ENCODE measurements at regions not wholly inside any gene's neighbourhood (a gene's known extent, or its start where the extent isn't known, plus 50 kb on each side); places are given as distances from the start of the nearest gene placed in this dataset.

DNA sequence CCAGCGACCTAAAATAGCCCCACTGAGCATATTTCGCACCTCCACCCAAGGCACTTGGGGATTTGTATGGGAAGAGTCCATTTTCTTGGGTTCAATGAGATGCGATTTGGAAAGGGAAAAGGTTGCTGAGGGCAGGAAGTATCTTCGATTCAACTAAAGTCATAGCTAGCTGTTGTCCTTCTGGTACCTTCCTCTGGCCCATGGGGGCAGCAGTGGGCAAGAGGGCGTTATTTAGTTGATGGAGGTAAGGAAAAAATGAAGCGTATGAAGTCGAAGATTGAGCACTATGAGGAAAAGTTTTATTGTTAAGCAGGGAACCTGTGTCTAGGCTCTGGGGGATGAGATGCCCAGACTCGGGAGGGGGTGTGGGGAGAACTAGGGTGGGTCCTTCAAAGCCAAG is 135.4 kb downstream of the EVX1 start:
- peaks cover 30% of the 10 kb centered on the region for H3K4me1 Mint-ChIP-seq
- peaks cover 12% of the 10 kb centered on the region for H3K27me3 Mint-ChIP-seq (ENCODE audit: low read depth, poor library complexity)
- no peaks in the 10 kb centered on the region for H3K36me3 Mint-ChIP-seq (ENCODE audit: low read depth)
- no peak overlapping the region for H3K27ac Mint-ChIP-seq
- H3K4me3 Mint-ChIP-seq = no peak overlapping the region
- no peak for DNase-seq
- H3K9me3 Mint-ChIP-seq = no peaks in the 10 kb centered on the region
- TF ChIP-seq, protein P1, sequence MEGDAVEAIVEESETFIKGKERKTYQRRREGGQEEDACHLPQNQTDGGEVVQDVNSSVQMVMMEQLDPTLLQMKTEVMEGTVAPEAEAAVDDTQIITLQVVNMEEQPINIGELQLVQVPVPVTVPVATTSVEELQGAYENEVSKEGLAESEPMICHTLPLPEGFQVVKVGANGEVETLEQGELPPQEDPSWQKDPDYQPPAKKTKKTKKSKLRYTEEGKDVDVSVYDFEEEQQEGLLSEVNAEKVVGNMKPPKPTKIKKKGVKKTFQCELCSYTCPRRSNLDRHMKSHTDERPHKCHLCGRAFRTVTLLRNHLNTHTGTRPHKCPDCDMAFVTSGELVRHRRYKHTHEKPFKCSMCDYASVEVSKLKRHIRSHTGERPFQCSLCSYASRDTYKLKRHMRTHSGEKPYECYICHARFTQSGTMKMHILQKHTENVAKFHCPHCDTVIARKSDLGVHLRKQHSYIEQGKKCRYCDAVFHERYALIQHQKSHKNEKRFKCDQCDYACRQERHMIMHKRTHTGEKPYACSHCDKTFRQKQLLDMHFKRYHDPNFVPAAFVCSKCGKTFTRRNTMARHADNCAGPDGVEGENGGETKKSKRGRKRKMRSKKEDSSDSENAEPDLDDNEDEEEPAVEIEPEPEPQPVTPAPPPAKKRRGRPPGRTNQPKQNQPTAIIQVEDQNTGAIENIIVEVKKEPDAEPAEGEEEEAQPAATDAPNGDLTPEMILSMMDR (IDR thresholded peaks at IDR 0.05) = no peak

DNA sequence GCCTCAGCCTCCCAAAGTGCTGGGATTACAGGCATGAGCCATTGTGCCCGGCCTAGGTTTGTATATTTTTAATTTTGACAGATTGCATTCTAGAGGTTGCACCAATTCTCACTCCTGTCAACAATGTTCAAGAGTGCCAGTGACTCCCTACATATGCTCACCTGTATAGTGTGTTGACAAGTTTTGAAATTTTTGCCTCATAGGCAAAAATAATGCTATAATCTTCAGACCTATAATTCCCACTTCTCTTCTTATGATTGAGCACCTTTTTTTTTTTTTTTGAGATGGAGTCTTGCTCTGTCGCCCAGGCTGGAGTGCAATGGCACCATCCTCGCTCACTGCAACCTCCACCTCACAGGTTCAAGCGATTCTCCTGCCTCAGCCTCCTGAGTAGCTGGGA is 139.7 kb downstream of the EVX1 start:
- Mint-ChIP-seq H3K4me3 (no peak overlapping the region), H3K4me1 (no peaks in the 10 kb centered on the region), H3K9me3 (no peaks in the 10 kb centered on the region), H3K27ac (no peak overlapping the region), H3K36me3 (ENCODE audit: low read depth) (no peaks in the 10 kb centered on the region), H3K27me3 (ENCODE audit: low read depth, poor library complexity) (peaks cover 15% of the 10 kb centered on the region)
- DNase-seq = no peak
- TF ChIP-seq, protein P1 (IDR thresholded peaks at IDR 0.05) = no peak

DNA sequence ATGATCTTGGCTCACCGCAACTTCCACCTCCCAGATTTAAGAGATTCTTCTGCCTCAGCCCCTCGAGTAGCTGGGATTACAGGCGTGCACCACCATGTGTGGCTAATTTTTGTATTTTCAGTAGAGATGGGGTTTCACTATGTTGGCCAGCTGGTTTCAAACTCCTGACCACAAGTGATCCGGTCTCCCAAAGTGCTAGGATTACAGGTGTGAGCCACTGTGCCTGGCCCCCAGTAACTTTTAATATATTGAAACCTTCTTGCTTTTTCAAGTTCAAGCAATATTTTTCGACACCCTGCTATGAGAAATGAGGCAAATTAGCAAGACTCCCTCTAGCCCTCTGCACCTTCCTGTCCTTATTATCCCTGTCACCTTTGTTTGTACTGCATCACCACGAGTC is 144.0 kb downstream of the EVX1 start:
- H3K9me3 Mint-ChIP-seq = peaks cover 5% of the 10 kb centered on the region
- no peak for DNase-seq
- peaks cover 5% of the 10 kb centered on the region for H3K27me3 Mint-ChIP-seq (ENCODE audit: low read depth, poor library complexity)
- H3K4me1 Mint-ChIP-seq = peaks cover 26% of the 10 kb centered on the region
- TF ChIP-seq, protein P1 (IDR thresholded peaks at IDR 0.05) = no peak
- H3K27ac Mint-ChIP-seq = no peak overlapping the region
- no peak overlapping the region for H3K4me3 Mint-ChIP-seq
- H3K36me3 Mint-ChIP-seq (ENCODE audit: low read depth) = no peaks in the 10 kb centered on the region

DNA sequence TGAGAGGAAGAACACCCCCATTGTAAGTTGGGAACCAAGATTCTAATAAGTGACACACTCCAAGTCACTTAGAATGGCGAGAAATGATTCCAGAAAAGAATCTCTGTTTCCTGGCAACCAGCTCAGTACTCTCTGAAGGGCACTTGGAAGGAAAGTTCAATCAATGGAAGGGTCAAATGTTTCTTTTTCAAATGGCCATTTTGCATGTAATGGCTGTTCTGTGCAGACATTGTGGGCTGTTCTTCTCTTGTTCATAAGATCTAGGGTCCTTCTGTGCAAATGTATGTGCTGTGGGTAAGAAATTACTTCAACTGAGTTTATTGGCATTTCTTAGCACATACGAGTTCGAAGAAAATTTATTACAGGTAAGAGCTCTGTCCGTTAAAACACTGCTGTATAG is 145.3 kb downstream of the EVX1 start:
- Mint-ChIP-seq H3K4me1 (peaks cover 26% of the 10 kb centered on the region), H3K36me3 (ENCODE audit: low read depth) (no peaks in the 10 kb centered on the region), H3K27ac (no peak overlapping the region), H3K9me3 (peaks cover 7% of the 10 kb centered on the region), H3K4me3 (no peak overlapping the region), H3K27me3 (ENCODE audit: low read depth, poor library complexity) (peaks cover 7% of the 10 kb centered on the region)
- DNase-seq = no peak
- TF ChIP-seq, protein P1 (IDR thresholded peaks at IDR 0.05) = no peak

DNA sequence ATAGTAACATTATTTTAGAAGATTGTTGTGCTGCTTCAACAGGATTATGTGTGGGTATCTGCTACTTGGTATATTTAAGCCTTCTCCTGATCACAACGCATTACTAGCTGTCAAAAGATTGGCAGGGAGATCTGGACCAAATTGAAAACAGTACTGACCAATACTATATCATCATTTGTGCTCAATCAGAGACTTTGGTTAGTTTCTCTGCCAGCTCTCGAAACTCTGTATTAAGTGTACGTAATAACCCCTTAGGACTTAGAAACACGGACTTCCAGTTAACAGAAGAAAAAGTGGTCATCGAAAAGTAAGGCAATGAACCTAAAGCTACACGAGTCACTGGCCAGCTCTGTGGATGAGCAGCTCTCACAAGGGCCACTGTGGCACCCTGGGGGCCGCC is 146.0 kb downstream of the EVX1 start:
- TF ChIP-seq, protein P1 (IDR thresholded peaks at IDR 0.05) = no peak
- DNase-seq = no peak
- H3K27me3 Mint-ChIP-seq (ENCODE audit: low read depth, poor library complexity) = peaks cover 9% of the 10 kb centered on the region
- H3K9me3 Mint-ChIP-seq = peaks cover 12% of the 10 kb centered on the region
- peaks cover 26% of the 10 kb centered on the region for H3K4me1 Mint-ChIP-seq
- H3K27ac Mint-ChIP-seq = no peak overlapping the region
- H3K36me3 Mint-ChIP-seq (ENCODE audit: low read depth) = no peaks in the 10 kb centered on the region
- no peak overlapping the region for H3K4me3 Mint-ChIP-seq

DNA sequence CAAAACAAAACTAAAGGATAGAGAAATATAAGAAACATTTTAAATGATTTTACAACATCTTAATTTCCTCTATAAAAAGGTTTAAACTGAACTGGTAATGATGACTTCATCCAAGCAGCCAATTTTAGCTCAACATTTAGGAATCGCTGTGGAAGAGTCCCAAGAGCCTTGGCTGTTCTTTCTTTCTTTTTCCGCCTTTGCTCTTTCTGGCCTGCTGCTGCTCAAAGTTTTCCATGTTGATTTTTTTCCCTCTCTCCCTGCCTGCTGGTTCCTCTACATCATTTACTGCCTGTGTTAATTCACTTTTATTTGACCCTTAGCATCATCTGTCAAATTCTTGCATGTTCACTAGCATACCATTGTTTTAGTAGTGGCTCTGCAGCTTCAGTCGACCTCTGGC is 146.9 kb downstream of the EVX1 start:
- Mint-ChIP-seq H3K36me3 (ENCODE audit: low read depth) (no peaks in the 10 kb centered on the region), H3K9me3 (peaks cover 15% of the 10 kb centered on the region), H3K4me3 (no peak overlapping the region), H3K27me3 (ENCODE audit: low read depth, poor library complexity) (peaks cover 18% of the 10 kb centered on the region), H3K27ac (peak overlapping the region; percentile 4), H3K4me1 (peaks cover 26% of the 10 kb centered on the region)
- TF ChIP-seq, protein P1 (IDR thresholded peaks at IDR 0.05) = no peak
- no peak for DNase-seq
